Large intestine (tissue), 3 donors: ENCODE measurements at regions not wholly inside any gene's neighbourhood (a gene's known extent, or its start where the extent isn't known, plus 50 kb on each side); places are given as distances from the start of the nearest gene placed in this dataset.

Experiments used
- DNase-seq, 2 donors: peaks; one replicate each; pipeline versions ENCODE4 v3.0.0 to v3.0.0-alpha.2; 2013
- H3K27ac ChIP-seq: one replicate; pipeline ENCODE4 v1.5.1; 2013; ENCODE audit warnings: low read length
- H3K27me3 ChIP-seq: 2 replicates; pipeline ENCODE4 v1.6.1; 2013; ENCODE audit warnings: low read length; ENCODE audit not compliant: control insufficient read depth, insufficient read depth
- H3K36me3 ChIP-seq: 2 replicates; pipeline ENCODE4 v1.6.1; 2013; ENCODE audit warnings: low read length; ENCODE audit not compliant: control insufficient read depth, insufficient read depth
- H3K4me1 ChIP-seq: one replicate; pipeline ENCODE4 v1.6.1; 2013; ENCODE audit warnings: low read length; ENCODE audit not compliant: control insufficient read depth, insufficient read depth
- H3K4me3 ChIP-seq: one replicate; pipeline ENCODE4 v1.5.1; 2013; ENCODE audit warnings: low read length
- H3K9me3 ChIP-seq: one replicate; pipeline ENCODE4 v1.6.1; 2013; ENCODE audit warnings: mild to moderate bottlenecking, low read depth, low read length, moderate library complexity; ENCODE audit not compliant: control insufficient read depth
- WGBS: methylation state at CpG from one replicate; pipeline ENCODE4 v1.1.5; 2013; ENCODE audit warnings: low lambda C conversion rate; ENCODE audit not compliant: insufficient coverage; 5-methylcytosine and 5-hydroxymethylcytosine counted together

DNA sequence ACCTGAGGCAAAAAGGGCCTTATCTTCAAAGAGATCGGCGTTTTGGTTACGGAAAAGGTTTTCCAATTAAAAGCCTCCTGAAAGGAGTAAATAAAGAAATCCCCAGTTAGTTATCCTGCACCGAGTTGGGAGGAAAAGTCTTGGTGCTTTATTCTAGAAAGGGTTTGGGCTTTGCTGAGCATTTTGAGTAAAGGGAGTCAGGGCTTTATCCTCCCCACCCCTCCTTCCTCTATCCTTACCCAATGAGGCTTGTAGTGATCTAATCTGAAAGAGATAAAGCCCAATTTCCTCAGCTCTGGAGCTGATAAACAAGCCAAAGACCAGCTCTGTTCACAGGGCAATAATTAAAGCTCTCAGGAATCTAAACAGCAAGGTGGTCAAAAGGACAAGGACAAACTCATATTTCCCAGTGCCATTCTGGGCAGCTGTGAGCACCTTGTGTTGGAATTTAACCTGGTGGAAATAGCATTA is 188.9 kb upstream of the TSC22D1 start:
- peaks cover 53% of the 10 kb centered on the region for H3K4me1 ChIP-seq
- no CpG with 5 or more reads among the region's 4 CpGs for WGBS
- H3K27me3 ChIP-seq = no peaks in the 10 kb centered on the region
- no peaks in the 10 kb centered on the region for H3K36me3 ChIP-seq
- no peak overlapping the region for H3K4me3 ChIP-seq
- peak; percentile 89 to 96 for DNase-seq
- H3K27ac ChIP-seq = peak overlapping the region; percentile 95
- H3K9me3 ChIP-seq = no peaks in the 10 kb centered on the region

DNA sequence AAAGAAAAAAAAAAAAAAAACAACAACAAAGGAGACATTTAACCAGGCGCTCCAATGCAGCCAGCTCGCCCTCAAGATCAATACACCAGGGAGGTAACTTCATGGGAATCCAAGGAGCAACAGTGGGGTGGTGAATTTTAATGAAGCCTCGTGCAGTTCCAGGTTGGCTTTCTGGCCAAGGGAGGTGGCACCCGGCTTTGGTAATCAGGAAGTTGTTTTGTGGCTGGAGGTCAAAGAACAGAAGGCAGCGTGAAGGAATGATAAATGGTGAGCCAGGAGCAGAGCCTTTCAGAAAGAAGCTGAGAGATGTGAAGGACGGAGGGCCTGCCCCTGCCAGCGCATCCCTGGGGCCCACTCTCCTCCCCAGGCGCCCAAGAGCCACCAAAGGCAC is 188.2 kb upstream of the TSC22D1 start:
- WGBS = no CpG with 5 or more reads among the region's 8 CpGs
- no peak overlapping the region for H3K4me3 ChIP-seq
- H3K36me3 ChIP-seq = no peaks in the 10 kb centered on the region
- DNase-seq = peak; percentile 80 to 95
- H3K27ac ChIP-seq = peak overlapping the region; percentile 95
- peaks cover 60% of the 10 kb centered on the region for H3K4me1 ChIP-seq
- H3K27me3 ChIP-seq = no peaks in the 10 kb centered on the region
- H3K9me3 ChIP-seq = no peaks in the 10 kb centered on the region

DNA sequence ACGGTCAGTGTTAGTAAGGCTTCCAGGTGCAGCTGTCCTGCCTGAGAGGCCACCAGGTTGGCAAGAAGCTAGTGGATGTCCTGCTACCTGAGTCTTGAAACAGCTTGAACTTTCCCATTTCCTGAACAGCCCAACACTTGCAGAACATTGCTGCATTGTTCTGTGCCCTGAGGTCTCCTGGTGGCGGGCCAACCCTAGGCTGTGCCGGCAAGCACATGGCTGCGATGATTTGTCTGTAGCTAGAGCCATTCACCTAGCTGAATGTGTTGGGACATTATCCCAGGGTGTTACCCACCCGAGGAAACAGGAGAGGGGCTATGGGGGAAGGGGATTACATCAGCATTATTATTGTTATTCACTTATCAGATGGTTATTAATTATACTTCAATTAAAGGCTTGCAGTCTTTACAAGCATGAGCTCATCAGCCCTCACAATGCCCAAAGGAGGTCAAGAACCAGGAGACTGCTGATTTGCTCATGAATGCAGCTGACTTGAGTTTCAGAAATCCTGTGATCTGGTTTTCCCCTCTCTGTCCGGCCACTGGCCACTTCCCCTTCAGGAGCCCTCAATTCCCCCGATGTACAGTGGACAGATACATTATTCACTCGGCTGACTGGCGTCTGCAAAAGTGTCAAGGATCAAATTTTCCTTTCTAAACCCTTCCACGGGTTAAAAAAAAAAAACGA is 187.6 kb upstream of the TSC22D1 start:
- H3K27ac ChIP-seq = peak overlapping the region; percentile 95

DNA sequence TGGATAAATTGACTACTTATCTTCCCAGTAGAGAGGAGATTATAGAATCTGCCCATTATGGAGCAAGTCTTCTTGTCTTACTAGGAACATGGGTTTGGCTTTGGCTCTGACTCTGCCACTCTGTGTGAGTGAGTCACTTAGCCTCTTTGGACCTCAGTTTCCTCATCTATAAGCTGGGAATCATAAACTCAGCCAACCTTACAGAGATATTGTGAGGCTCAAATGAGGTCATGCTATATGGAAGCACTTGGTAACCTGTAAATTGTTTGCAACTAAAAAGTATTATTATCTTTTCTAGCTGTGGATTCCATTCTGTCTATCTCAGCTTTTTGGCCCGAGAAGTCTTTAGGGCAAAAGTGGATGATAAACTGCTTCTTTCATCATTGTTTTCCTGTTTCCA is 186.8 kb upstream of the TSC22D1 start:
- Histone ChIP-seq H3K4me3 (no peak overlapping the region), H3K4me1 (peaks cover 67% of the 10 kb centered on the region), H3K9me3 (no peaks in the 10 kb centered on the region), H3K36me3 (no peaks in the 10 kb centered on the region), H3K27me3 (no peaks in the 10 kb centered on the region), H3K27ac (peak overlapping the region; percentile 95)
- 60% methylated on average over 1 of the region's 1 CpG for WGBS
- no peak for DNase-seq

More for the DNA sequence above, 187.6 kb upstream of the TSC22D1 start:
- Histone ChIP-seq H3K36me3 (no peaks in the 10 kb centered on the region), H3K4me1 (peaks cover 62% of the 10 kb centered on the region), H3K9me3 (no peaks in the 10 kb centered on the region), H3K27me3 (no peaks in the 10 kb centered on the region), H3K4me3 (no peak overlapping the region)
- peak in 1 of 2 donors; percentile 75 for DNase-seq
- 28% methylated on average over 3 of the region's 11 CpGs for WGBS

DNA sequence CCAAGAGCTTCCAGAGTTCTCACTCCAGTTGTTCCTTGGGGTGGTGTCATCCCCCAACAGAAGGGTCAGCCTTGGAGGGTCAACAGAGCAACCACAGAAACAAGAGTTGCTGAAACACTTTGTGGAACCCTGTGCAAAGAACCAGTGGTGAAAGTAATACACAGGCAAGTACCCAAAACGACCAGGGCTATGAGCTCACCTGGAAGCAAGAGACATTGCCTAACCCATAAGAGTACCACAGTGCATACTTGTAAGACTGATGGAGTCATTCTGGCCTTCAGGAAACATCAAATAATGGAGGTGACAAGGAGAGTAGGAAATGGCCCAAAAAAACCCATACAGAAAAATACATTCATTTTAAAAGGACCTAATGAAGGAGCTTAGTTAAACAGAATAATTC is 184.3 kb upstream of the TSC22D1 start:
- DNase-seq = peak in 1 of 2 donors; percentile 11
- no CpG with 5 or more reads among the region's 1 CpG for WGBS
- no peaks in the 10 kb centered on the region for H3K9me3 ChIP-seq
- peaks cover 74% of the 10 kb centered on the region for H3K4me1 ChIP-seq
- H3K27me3 ChIP-seq = no peaks in the 10 kb centered on the region
- peak overlapping the region; percentile 83 for H3K27ac ChIP-seq
- H3K4me3 ChIP-seq = no peak overlapping the region
- H3K36me3 ChIP-seq = no peaks in the 10 kb centered on the region

DNA sequence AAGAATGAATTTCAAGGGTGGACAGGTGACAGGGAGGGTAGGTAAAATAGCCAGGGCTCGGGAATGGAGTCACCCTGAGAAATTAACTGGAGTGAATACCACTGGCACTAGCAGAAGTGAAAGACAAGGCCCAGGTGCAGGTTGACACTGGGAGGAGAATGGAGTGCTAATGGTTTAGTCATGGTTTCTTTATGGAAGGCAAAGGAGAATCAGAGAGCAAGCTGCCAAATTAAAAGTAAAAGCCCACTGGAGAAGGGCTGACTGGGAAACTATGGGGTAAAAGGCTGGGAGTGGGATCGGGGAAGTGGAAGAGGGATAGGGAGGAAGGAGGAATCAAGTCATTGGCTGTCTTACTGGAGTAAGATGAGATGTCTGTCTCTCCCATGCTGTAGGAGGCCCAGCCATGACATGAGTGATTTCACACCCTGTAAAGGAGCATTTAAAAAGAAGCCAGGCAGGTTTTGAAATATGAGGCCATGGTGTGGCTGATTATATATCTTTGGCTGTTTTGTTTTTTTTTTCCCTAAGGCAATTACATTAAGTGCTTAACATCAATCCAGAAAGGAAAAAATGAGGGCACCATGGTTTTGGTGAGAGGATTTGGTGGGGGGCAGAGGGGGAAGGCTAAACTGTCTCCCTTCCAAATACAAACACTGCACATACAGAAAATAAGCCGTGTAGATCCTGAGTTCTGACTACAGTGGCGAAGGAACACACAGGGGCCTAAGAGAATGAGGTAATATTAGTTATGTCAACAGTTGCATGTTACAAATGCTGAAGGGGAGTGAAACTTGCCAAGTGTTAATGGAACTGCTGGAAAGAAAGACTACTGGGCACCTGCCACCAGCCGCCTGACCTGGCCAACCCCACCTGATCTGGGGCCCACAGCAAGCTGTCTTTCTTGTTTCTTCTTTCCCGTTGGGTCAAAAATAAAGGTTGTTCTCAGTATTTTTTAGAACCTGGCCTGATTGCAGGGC is 183.5 kb upstream of the TSC22D1 start:
- H3K9me3 ChIP-seq = no peaks in the 10 kb centered on the region
- peaks cover 78% of the 10 kb centered on the region for H3K4me1 ChIP-seq
- no peaks in the 10 kb centered on the region for H3K27me3 ChIP-seq
- H3K4me3 ChIP-seq = no peak overlapping the region
- H3K36me3 ChIP-seq = no peaks in the 10 kb centered on the region
- WGBS = no CpG with 5 or more reads among the region's 6 CpGs
- DNase-seq = peak in 1 of 2 donors; percentile 65
- H3K27ac ChIP-seq = peak overlapping the region; percentile 83

DNA sequence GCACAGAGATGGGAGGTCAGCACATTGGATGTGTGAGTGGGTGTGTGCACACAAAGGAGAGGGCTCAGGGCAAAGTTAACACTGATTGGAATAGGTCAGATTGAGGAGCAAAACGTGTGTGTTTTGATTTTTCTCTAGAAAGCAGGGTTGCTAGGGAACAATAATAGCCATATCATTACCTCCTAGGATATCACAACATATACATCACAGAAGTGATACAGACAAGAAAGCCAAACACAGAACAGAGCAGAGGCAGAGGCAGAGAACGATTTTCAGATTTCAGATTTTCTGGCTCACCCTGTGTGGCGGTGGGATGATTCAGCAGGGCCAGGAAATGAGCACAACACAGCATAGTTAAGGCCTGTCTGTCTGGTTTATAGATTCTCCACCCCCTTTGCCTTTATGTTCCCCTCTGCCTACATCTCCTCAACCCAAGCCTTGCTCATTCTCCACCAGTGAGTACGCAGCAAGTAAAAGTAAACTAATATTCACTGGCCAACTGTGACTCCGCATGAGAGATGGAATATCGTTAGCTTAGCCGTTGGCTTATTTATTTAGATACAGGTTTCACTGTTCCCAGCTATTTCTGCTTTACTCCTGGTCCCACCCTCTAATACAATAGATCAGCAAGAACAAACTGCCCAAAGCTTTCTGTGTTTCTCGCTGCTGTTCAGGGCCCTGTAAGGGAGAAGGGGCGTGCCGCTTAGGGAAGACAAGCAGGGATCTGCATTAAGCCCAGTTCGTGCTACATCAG is 182.7 kb upstream of the TSC22D1 start:
- peak overlapping the region; percentile 83 for H3K27ac ChIP-seq
- H3K4me3 ChIP-seq = no peak overlapping the region
- H3K27me3 ChIP-seq = no peaks in the 10 kb centered on the region
- DNase-seq = peak in 1 of 2 donors; percentile 71
- H3K4me1 ChIP-seq = peaks cover 76% of the 10 kb centered on the region
- WGBS = 19% methylated on average over 5 of the region's 11 CpGs
- no peaks in the 10 kb centered on the region for H3K36me3 ChIP-seq
- H3K9me3 ChIP-seq = no peaks in the 10 kb centered on the region

DNA sequence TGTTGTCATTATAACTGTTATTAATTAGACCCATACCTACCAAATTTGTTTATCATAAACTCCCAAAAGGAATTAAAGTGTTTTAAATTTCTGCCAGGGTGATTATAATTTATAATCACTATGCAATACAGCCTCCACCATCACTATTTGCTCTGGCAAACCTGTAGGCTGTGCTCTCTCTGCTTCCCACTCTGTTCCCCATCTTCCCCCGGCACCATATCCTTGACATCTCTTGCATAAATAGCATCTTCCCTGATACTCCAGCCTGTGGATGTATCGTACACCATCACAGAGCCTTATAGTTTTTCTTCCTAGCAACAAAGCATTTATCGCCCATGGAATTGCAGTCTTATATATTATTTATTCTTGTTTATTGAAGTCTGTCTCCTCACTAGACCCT is 181.5 kb upstream of the TSC22D1 start:
- Histone ChIP-seq H3K36me3 (no peaks in the 10 kb centered on the region), H3K4me1 (peaks cover 72% of the 10 kb centered on the region), H3K27ac (no peak overlapping the region), H3K4me3 (no peak overlapping the region), H3K9me3 (no peaks in the 10 kb centered on the region), H3K27me3 (no peaks in the 10 kb centered on the region)
- WGBS = 83% methylated on average over 1 of the region's 3 CpGs
- no peak for DNase-seq

DNA sequence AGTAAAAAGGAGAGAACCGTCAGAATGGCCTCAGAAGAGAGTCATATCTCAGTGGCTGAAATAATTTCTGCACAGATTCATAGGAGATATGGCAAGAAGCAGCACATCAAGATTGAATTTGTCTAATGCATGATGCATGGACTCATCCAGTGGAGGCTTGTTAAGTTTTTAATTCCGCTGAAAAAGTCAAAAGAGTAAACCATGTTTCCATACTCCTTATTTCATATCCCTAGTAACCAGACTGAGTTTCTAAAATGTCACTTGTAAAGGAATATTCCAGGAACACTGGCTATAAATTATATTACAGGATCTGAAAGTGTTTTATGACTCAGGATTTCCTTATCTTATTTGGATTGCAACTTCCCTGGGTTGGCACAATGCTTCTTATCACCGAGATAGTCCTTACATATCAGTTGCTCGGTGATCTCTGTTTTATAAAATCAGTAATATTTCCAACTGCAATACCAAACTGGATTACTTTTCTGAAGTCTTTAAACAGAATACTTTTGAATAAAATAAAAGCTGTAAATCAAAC is 180.2 kb upstream of the TSC22D1 start:
- WGBS = 27% methylated on average over 2 of the region's 4 CpGs
- Histone ChIP-seq H3K4me1 (peaks cover 73% of the 10 kb centered on the region), H3K36me3 (no peaks in the 10 kb centered on the region), H3K9me3 (no peaks in the 10 kb centered on the region), H3K27ac (peak overlapping the region; percentile 83), H3K4me3 (no peak overlapping the region), H3K27me3 (no peaks in the 10 kb centered on the region)
- peak in 1 of 2 donors; percentile 74 for DNase-seq

DNA sequence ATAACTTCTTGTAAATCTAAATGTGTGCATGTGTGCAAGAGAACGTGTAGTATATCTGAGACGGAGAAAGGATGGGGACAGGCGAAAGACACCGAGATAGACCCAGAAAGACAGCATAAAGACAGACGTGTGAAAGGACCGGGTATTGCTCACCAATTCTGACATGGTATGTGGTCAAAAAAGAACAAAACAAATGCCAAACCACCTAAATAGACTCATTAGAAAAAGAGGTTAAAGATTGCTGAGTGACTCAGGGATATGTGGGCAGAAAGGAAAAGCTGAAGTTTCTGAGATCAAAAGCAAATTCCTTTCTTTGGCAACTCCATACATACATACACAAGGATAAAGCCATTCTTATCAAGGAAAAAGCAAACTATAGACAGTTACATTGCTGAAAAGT is 179.7 kb upstream of the TSC22D1 start:
- H3K27me3 ChIP-seq = no peaks in the 10 kb centered on the region
- H3K36me3 ChIP-seq = no peaks in the 10 kb centered on the region
- H3K4me1 ChIP-seq = peaks cover 77% of the 10 kb centered on the region
- peak overlapping the region; percentile 83 for H3K27ac ChIP-seq
- H3K9me3 ChIP-seq = no peaks in the 10 kb centered on the region
- WGBS = 63% methylated on average over 5 of the region's 6 CpGs
- no peak for DNase-seq
- no peak overlapping the region for H3K4me3 ChIP-seq
